Mammary epithelial cell (primary cell): ENCODE measurements at regions not wholly inside any gene's neighbourhood (a gene's known extent, or its start where the extent isn't known, plus 50 kb on each side); places are given as distances from the start of the nearest gene placed in this dataset.

Experiments used
- EZH2 ChIP-seq: IDR thresholded peaks from 2 replicates; pipeline ENCODE4 v1.6.1; 2012; ENCODE audit warnings: low read length, inconsistent platforms, borderline replicate concordance
- TF ChIP-seq, protein P1 (sequence below), 2 donors: IDR thresholded peaks in 1 of 2; conservative IDR thresholded peaks in 1 of 2; 2 replicates each; pipeline ENCODE4 v1.5.1; 2011 to 2012; ENCODE audit warnings: inconsistent platforms in 2 of 2, low read length in 2 of 2, mild to moderate bottlenecking in 2 of 2, control low read depth in 1 of 2, low read depth in 1 of 2; ENCODE audit not compliant: insufficient read depth in 1 of 2; ENCODE audit errors: extremely low read depth in 1 of 2

DNA sequence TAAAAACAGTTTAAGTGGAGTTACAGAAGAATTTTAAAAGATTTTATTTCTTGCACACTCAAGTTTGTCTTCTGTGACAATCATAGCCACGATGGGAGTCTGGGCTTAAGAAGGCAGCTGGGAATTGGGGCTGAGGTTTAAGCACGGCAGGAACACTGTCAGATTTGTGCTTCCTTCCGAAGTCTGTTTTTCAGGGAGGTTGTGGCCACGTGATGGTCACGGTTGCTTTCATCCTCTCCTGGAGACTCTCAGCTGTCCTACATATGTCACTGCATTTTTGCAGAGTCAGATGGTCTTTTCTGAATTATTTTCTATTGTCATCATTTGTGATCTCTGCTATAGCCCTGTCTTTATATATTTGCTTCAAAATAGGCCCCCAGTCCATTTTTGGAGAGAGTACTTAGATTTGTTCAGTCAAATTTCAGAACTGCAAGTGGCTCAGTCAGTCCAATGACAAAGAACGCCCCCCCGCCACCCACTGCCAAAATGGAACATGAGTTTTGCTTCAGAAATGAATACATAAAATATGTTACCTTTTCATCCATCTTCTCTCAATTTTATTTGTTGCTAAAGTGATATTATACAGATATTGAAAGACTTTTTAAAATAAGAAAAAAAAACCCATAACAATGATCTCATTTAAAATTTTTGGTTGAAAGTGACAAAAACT lies 111.8 kb upstream of the ZFP64 start:
- TF ChIP-seq, protein P1, sequence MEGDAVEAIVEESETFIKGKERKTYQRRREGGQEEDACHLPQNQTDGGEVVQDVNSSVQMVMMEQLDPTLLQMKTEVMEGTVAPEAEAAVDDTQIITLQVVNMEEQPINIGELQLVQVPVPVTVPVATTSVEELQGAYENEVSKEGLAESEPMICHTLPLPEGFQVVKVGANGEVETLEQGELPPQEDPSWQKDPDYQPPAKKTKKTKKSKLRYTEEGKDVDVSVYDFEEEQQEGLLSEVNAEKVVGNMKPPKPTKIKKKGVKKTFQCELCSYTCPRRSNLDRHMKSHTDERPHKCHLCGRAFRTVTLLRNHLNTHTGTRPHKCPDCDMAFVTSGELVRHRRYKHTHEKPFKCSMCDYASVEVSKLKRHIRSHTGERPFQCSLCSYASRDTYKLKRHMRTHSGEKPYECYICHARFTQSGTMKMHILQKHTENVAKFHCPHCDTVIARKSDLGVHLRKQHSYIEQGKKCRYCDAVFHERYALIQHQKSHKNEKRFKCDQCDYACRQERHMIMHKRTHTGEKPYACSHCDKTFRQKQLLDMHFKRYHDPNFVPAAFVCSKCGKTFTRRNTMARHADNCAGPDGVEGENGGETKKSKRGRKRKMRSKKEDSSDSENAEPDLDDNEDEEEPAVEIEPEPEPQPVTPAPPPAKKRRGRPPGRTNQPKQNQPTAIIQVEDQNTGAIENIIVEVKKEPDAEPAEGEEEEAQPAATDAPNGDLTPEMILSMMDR (conservative IDR thresholded peaks at IDR 0.05 in 1 of 2, IDR thresholded peaks at IDR 0.05 in 1 of 2; ENCODE audit: extremely low read depth in 1 of 2, insufficient read depth in 1 of 2, low read depth in 1 of 2, low read length in 2 of 2), result no peak
- no peak for TF ChIP-seq EZH2
